Type B pancreatic cell (in vitro differentiated cells): ENCODE measurements at regions not wholly inside any gene's neighbourhood (a gene's known extent, or its start where the extent isn't known, plus 50 kb on each side); places are given as distances from the start of the nearest gene placed in this dataset.

ENCODE experiments used
- DNase-seq: peaks from one replicate; pipeline ENCODE4 v3.0.0; 2021; ENCODE audit warnings: mixed read lengths; ENCODE audit not compliant: unreplicated experiment; ENCODE audit errors: extremely low spot score
- H3K27ac Mint-ChIP-seq: 2 replicates; pipeline ENCODE4 v1.8.0; 2021; ENCODE audit warnings: mild to moderate bottlenecking, mixed read lengths
- H3K27me3 Mint-ChIP-seq: 2 replicates; pipeline ENCODE4 v1.8.0; 2021; ENCODE audit warnings: mixed read lengths
- H3K36me3 Mint-ChIP-seq: 2 replicates; pipeline ENCODE4 v1.8.0; 2021; ENCODE audit warnings: mixed read lengths
- H3K4me1 Mint-ChIP-seq: one replicate; pipeline ENCODE4 v1.8.0; 2021; ENCODE audit warnings: mixed read lengths; ENCODE audit not compliant: unreplicated experiment
- H3K4me3 Mint-ChIP-seq: 2 replicates; pipeline ENCODE4 v1.8.0; 2021; ENCODE audit warnings: mild to moderate bottlenecking, mixed read lengths
- H3K9me3 Mint-ChIP-seq: 2 replicates; pipeline ENCODE4 v1.8.0; 2021; ENCODE audit warnings: mixed read lengths
- TF ChIP-seq, protein P1 (sequence below): fragments of 200-600 bp; sonication (generic); conservative IDR thresholded peaks from 2 replicates; pipeline ENCODE4 v1.5.0; 2021; ENCODE audit warnings: antibody characterized with exemption, mild to moderate bottlenecking

GRCh38 chr17:34800661-34801060, 160.6 kb downstream of the CCT6B start:
- no peak for DNase-seq
- Mint-ChIP-seq H3K4me3 (no peak overlapping the region), H3K9me3 (no peaks in the 10 kb centered on the region), H3K27me3 (peaks cover 49% of the 10 kb centered on the region), H3K36me3 (no peaks in the 10 kb centered on the region), H3K27ac (no peak overlapping the region), H3K4me1 (no peaks in the 10 kb centered on the region)
- TF ChIP-seq, protein P1, sequence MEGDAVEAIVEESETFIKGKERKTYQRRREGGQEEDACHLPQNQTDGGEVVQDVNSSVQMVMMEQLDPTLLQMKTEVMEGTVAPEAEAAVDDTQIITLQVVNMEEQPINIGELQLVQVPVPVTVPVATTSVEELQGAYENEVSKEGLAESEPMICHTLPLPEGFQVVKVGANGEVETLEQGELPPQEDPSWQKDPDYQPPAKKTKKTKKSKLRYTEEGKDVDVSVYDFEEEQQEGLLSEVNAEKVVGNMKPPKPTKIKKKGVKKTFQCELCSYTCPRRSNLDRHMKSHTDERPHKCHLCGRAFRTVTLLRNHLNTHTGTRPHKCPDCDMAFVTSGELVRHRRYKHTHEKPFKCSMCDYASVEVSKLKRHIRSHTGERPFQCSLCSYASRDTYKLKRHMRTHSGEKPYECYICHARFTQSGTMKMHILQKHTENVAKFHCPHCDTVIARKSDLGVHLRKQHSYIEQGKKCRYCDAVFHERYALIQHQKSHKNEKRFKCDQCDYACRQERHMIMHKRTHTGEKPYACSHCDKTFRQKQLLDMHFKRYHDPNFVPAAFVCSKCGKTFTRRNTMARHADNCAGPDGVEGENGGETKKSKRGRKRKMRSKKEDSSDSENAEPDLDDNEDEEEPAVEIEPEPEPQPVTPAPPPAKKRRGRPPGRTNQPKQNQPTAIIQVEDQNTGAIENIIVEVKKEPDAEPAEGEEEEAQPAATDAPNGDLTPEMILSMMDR, result no peak

DNA sequence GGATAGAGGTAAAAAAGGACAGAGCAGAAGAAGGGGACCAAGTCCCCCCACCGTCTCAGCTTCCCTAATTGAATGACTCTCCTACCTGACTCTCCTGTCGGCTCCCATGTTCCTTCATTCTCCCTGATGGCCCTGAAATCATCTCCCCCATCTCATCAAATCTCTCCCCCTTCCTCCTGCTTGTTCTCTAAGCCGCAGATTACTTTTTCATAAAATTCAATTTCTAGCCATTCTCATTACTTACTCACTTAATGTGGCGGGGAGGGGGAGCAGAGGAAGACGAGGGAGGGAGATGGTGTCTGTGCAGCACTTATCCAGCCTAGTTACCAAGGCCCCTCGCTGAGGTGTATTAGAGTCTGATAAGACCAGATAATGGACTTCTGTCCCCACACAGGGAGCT, 161.5 kb downstream of the CCT6B start:
- Mint-ChIP-seq H3K4me3 (no peak overlapping the region), H3K27ac (no peak overlapping the region), H3K4me1 (no peaks in the 10 kb centered on the region), H3K36me3 (no peaks in the 10 kb centered on the region), H3K9me3 (no peaks in the 10 kb centered on the region), H3K27me3 (peaks cover 48% of the 10 kb centered on the region)
- TF ChIP-seq, protein P1, result no peak
- no peak for DNase-seq

GRCh38 chr17:34798581-34798980, 162.7 kb downstream of the CCT6B start:
- H3K27ac Mint-ChIP-seq, result no peak overlapping the region
- no peak for DNase-seq
- H3K4me1 Mint-ChIP-seq, result no peaks in the 10 kb centered on the region
- TF ChIP-seq, protein P1, result no peak
- H3K36me3 Mint-ChIP-seq, result no peaks in the 10 kb centered on the region
- H3K9me3 Mint-ChIP-seq, result no peaks in the 10 kb centered on the region
- H3K4me3 Mint-ChIP-seq, result no peak overlapping the region
- H3K27me3 Mint-ChIP-seq, result peaks cover 54% of the 10 kb centered on the region

GRCh38 chr17:34797720-34798119, 163.5 kb downstream of the CCT6B start:
- Mint-ChIP-seq H3K27me3 (peaks cover 55% of the 10 kb centered on the region), H3K9me3 (no peaks in the 10 kb centered on the region), H3K4me1 (no peaks in the 10 kb centered on the region), H3K27ac (no peak overlapping the region), H3K36me3 (no peaks in the 10 kb centered on the region), H3K4me3 (no peak overlapping the region)
- TF ChIP-seq, protein P1, result no peak
- no peak for DNase-seq

- Mint-ChIP-seq H3K4me1 (no peaks in the 10 kb centered on the region), H3K4me3 (no peak overlapping the region), H3K36me3 (no peaks in the 10 kb centered on the region), H3K9me3 (no peaks in the 10 kb centered on the region), H3K27ac (no peak overlapping the region), H3K27me3 (peaks cover 46% of the 10 kb centered on the region)
- TF ChIP-seq, protein P1, result no peak
- DNase-seq, result no peak
Observed at GRCh38 chr17:34793231-34793908, 167.9 kb downstream of the CCT6B start.
